NB4 (cell line): ENCODE measurements at regions not wholly inside any gene's neighbourhood (a gene's known extent, or its start where the extent isn't known, plus 50 kb on each side); places are given as distances from the start of the nearest gene placed in this dataset.

Experiments used
- DNase-seq: peaks from one replicate; pipeline ENCODE4 v3.0.0; 2010; ENCODE audit warnings: low read depth
- H3K4me3 ChIP-seq: one replicate; pipeline ENCODE4 v1.5.1; 2011; ENCODE audit warnings: mild to moderate bottlenecking, low read depth, low read length, moderate library complexity
- CTCF ChIP-seq: IDR thresholded peaks from one replicate; pipeline ENCODE4 v1.5.1; 2012; ENCODE audit warnings: low read depth, low read length
- MAX ChIP-seq: IDR thresholded peaks from 2 replicates; pipeline ENCODE4 v1.6.1; 2011; ENCODE audit warnings: low read depth, low read length
- MYC ChIP-seq: IDR thresholded peaks from 2 replicates; pipeline ENCODE4 v1.6.1; 2011; ENCODE audit warnings: low read depth, low read length
- POLR2A ChIP-seq: IDR thresholded peaks from 2 replicates; pipeline ENCODE4 v1.6.1; 2011; ENCODE audit warnings: mild to moderate bottlenecking; ENCODE audit not compliant: insufficient read length; ENCODE audit errors: extremely low read depth

GRCh38 chr3:139838269-139838957 is 96.6 kb upstream of the CLSTN2 start:
- no peak overlapping the region for H3K4me3 ChIP-seq
- no peak for DNase-seq
- TF ChIP-seq POLR2A: no peak
- TF ChIP-seq CTCF: no peak
- TF ChIP-seq MYC: no peak
- no peak for TF ChIP-seq MAX

- DNase-seq: no peak
- no peak for TF ChIP-seq CTCF
- no peak for TF ChIP-seq MYC
- no peak for TF ChIP-seq MAX
- no peak for TF ChIP-seq POLR2A
- H3K4me3 ChIP-seq: no peak overlapping the region
These were observed 98.1 kb upstream of the CLSTN2 start for GRCh38 chr3:139836698-139837464.

DNA sequence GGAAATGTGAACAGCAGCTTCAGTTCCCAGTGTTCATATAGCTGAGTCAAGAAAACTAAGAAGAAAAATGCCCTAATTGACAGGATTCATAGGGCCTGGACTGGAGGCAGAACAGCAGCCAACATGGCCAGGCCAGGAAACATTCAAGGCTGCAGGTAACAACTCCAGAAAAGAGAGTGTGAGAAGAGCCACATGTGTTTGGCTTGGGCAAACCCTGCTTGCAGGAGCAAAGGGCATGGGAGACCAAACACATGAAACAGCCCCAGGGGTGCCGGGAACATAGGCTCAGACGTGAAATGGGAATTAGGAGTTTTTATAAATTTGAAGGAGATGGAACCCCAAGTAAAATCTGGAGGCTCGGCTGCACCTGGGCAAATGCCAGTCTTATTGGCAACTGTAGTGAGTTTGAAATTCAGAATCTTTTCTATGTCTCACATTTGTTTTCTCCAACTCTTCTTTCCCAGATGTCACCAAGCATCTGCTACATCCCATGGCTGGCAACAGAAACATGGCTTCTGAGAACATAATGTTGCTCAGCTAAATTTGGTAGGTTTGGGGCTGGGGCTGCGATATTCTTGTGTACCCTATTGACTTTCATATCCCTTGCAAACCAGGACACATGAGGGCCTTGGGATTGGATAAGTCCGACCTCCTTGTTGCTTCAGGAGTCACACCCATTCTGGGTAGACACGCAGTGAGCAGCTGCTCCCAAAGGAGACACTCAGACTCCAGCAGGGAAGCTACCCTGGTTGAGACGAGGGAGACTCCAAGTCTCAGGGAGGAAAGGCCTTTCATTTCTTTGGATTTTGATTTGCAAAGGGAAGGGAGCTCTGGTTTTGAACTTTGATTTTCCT is 98.9 kb upstream of the CLSTN2 start:
- DNase-seq: no peak
- TF ChIP-seq MAX: no peak
- no peak for TF ChIP-seq MYC
- TF ChIP-seq POLR2A: no peak
- no peak for TF ChIP-seq CTCF
- no peak overlapping the region for H3K4me3 ChIP-seq

DNA sequence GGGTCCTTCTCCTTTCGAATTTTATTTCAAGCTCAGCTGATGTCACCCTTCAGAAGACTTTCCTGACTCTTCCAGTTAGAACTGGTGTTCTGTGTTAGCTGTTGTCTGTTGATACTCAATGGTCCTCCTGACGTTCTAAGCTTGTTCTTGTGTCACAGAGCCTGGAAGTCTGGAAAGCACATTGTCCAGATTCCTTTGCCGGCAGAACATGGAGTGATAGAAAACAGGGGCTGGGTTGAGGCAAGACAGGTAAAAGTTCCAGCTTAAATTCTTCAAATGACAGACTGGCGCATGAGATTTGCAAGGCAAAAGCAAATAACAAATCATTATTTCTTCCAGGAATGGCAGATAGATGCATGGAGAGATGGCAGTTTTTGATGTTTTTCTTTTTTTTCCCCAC is 102.0 kb upstream of the CLSTN2 start:
- H3K4me3 ChIP-seq: no peak overlapping the region
- DNase-seq: no peak
- TF ChIP-seq CTCF (no peak), POLR2A (no peak), MYC (no peak), MAX (no peak)

- TF ChIP-seq MYC: no peak
- no peak for TF ChIP-seq CTCF
- no peak for TF ChIP-seq POLR2A
- TF ChIP-seq MAX: no peak
- no peak for DNase-seq
- no peak overlapping the region for H3K4me3 ChIP-seq
These were observed 104.2 kb upstream of the CLSTN2 start for GRCh38 chr3:139830817-139831216.
